GM23338 (cell line): ENCODE measurements at regions not wholly inside any gene's neighbourhood (a gene's known extent, or its start where the extent isn't known, plus 50 kb on each side); places are given as distances from the start of the nearest gene placed in this dataset.
"Not testable (repeated sequence)": the region's sequence is repeated elsewhere in the genome, so short reads cannot be mapped to it uniquely, and the experiment has no call there.

Experiments used
- ATAC-seq: fragments of 200-7000 bp; cut with Tn5 transposase; 3 replicates; pipeline ENCODE4 v1.9.1; 2020
- DNase-seq: peaks from one replicate; pipeline ENCODE4 v3.0.0-alpha.2; 2015; ENCODE audit warnings: low spot score
- H2AFZ ChIP-seq: fragments of 200-600 bp; sonication (generic); 2 replicates; pipeline ENCODE4 v1.8.0; 2016; ENCODE audit warnings: antibody characterized with exemption, mild to moderate bottlenecking, moderate library complexity
- H3F3A ChIP-seq: fragments of 200-600 bp; sonication (generic); replicated peaks from 2 replicates; pipeline ENCODE4 v1.8.0; 2017; ENCODE audit warnings: antibody characterized with exemption, mixed run types, low read depth
- H3K27ac ChIP-seq: fragments of 200-600 bp; sonication (generic); 2 replicates; pipeline ENCODE4 v1.6.1; 2016; ENCODE audit warnings: low read depth
- H3K27me3 ChIP-seq: fragments of 200-600 bp; sonication (generic); 2 replicates; pipeline ENCODE4 v1.8.0; 2016; ENCODE audit warnings: mild to moderate bottlenecking, mixed run types, moderate library complexity; ENCODE audit not compliant: insufficient read depth
- H3K36me3 ChIP-seq: fragments of 200-600 bp; sonication (generic); 2 replicates; pipeline ENCODE4 v1.8.0; 2016; ENCODE audit warnings: mild to moderate bottlenecking; ENCODE audit not compliant: insufficient read depth
- H3K4me1 ChIP-seq: fragments of 200-600 bp; sonication (generic); 2 replicates; pipeline ENCODE4 v1.8.0; 2016; ENCODE audit warnings: mild to moderate bottlenecking, moderate library complexity; ENCODE audit not compliant: insufficient read depth
- H3K4me2 ChIP-seq: fragments of 200-600 bp; sonication (generic); 2 replicates; pipeline ENCODE4 v1.7.1; 2017; ENCODE audit warnings: mixed run types
- H3K4me3 ChIP-seq: fragments of 200-600 bp; sonication (generic); 2 replicates; pipeline ENCODE4 v1.6.1; 2016; ENCODE audit warnings: mixed run types
- H3K79me2 ChIP-seq: fragments of 200-600 bp; sonication (generic); replicated peaks from 2 replicates; pipeline ENCODE4 v1.8.0; 2017; ENCODE audit warnings: mild to moderate bottlenecking; ENCODE audit not compliant: insufficient read depth
- H3K9me2 ChIP-seq: fragments of 200-600 bp; sonication (generic); 2 replicates; pipeline ENCODE4 v1.8.0; 2017; ENCODE audit not compliant: insufficient read depth
- H4K20me1 ChIP-seq: fragments of 200-600 bp; sonication (generic); replicated peaks from 2 replicates; pipeline ENCODE4 v1.8.0; 2017; ENCODE audit warnings: mild to moderate bottlenecking; ENCODE audit not compliant: insufficient read depth
- H3K27ac Mint-ChIP-seq: 2 replicates; pipeline ENCODE4 v1.8.0; 2020; ENCODE audit warnings: inconsistent platforms, mild to moderate bottlenecking, moderate library complexity, mixed read lengths
- H3K27me3 Mint-ChIP-seq: 3 replicates; pipeline ENCODE4 v1.8.0; 2022; ENCODE audit warnings: low read depth, mild to moderate bottlenecking, moderate library complexity, mixed read lengths, inconsistent platforms; ENCODE audit not compliant: insufficient read depth, poor library complexity
- H3K36me3 Mint-ChIP-seq: 3 replicates; pipeline ENCODE4 v1.8.0; 2021; ENCODE audit warnings: low read depth, mild to moderate bottlenecking, inconsistent platforms, moderate library complexity, mixed read lengths
- H3K4me1 Mint-ChIP-seq: 3 replicates; pipeline ENCODE4 v1.8.0; 2020; ENCODE audit warnings: mild to moderate bottlenecking, inconsistent platforms, mixed read lengths
- H3K4me3 Mint-ChIP-seq: 3 replicates; pipeline ENCODE4 v1.8.0; 2021; ENCODE audit warnings: moderate library complexity, mild to moderate bottlenecking, inconsistent platforms, mixed read lengths
- H3K9me3 Mint-ChIP-seq: 3 replicates; pipeline ENCODE4 v1.8.0; 2020; ENCODE audit warnings: moderate library complexity, mild to moderate bottlenecking, inconsistent platforms, mixed read lengths
- EZH2 ChIP-seq: fragments of 200-600 bp; sonication (generic); IDR thresholded peaks from one replicate; pipeline ENCODE4 v1.8.0; 2017; ENCODE audit warnings: antibody characterized with exemption, mild to moderate bottlenecking, low read depth; ENCODE audit not compliant: unreplicated experiment
- NANOG ChIP-seq: IDR thresholded peaks from 2 replicates; pipeline ENCODE4 v1.6.1; 2016; ENCODE audit warnings: antibody characterized with exemption, borderline replicate concordance
- TF ChIP-seq, protein P1 (sequence below), 2 experiments: fragments of 200-600 bp in 1 of 2; sonication (generic) in 1 of 2; conservative IDR thresholded peaks; 2 replicates each; pipeline versions ENCODE4 v1.5.1 to v1.6.1; 2016 to 2017; ENCODE audit warnings: antibody characterized with exemption in 2 of 2, low read depth in 2 of 2, mild to moderate bottlenecking in 2 of 2, moderate library complexity in 1 of 2
- TF ChIP-seq, protein P2 (sequence below): fragments of 250-450 bp; sonication (Bioruptor Pico); IDR thresholded peaks from 2 replicates; pipeline ENCODE4 v1.5.0; 2020; ENCODE audit warnings: mild to moderate bottlenecking, moderate library complexity

GRCh38 chrX:63258144-63258543 lies 93.0 kb downstream of the SPIN4 start (continued):
- TF ChIP-seq, protein P1, sequence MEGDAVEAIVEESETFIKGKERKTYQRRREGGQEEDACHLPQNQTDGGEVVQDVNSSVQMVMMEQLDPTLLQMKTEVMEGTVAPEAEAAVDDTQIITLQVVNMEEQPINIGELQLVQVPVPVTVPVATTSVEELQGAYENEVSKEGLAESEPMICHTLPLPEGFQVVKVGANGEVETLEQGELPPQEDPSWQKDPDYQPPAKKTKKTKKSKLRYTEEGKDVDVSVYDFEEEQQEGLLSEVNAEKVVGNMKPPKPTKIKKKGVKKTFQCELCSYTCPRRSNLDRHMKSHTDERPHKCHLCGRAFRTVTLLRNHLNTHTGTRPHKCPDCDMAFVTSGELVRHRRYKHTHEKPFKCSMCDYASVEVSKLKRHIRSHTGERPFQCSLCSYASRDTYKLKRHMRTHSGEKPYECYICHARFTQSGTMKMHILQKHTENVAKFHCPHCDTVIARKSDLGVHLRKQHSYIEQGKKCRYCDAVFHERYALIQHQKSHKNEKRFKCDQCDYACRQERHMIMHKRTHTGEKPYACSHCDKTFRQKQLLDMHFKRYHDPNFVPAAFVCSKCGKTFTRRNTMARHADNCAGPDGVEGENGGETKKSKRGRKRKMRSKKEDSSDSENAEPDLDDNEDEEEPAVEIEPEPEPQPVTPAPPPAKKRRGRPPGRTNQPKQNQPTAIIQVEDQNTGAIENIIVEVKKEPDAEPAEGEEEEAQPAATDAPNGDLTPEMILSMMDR (conservative IDR thresholded peaks at IDR 0.05; ENCODE audit: low read depth in 2 of 2): no peak
- TF ChIP-seq NANOG (no peak), EZH2 (no peak)

DNA sequence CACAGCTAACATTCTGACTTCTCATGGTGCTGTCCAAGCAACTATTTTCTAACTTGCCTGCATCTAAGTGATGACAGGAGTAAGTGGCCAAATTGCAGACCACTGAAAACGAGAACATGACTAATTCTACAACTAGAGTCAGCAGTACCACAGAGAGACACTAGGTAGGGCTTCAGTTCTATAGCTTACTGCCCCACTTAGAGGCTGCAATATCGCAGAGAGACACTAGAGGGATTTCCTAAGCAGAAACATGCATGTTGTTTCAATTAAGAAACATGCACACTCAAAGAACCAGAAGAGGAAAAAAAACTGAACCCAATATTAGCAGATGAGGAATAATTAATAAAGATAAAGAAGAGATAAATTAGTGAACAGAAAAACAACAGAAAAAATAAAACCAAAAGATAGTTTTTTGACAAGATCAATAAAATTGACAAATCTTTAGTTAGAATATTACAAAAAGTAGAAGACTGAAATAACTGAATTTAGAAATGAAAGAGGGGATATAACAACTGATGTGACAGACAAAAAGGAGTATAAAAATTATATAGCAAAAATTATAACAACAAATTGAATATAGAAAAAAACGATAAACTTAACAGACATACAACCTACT lies 100.8 kb downstream of the SPIN4 start:
- H3K4me1 Mint-ChIP-seq: no peaks in the 10 kb centered on the region
- H3K27me3 Mint-ChIP-seq: no peaks in the 10 kb centered on the region
- Histone ChIP-seq H3K27me3 (no peaks in the 10 kb centered on the region), H4K20me1 (no peaks in the 10 kb centered on the region), H3K4me3 (no peak overlapping the region), H3K4me1 (no peaks in the 10 kb centered on the region), H3K9me2 (no peaks in the 10 kb centered on the region), H3K36me3 (no peaks in the 10 kb centered on the region), H3K79me2 (no peaks in the 10 kb centered on the region), H3F3A (no peaks in the 10 kb centered on the region), H2AFZ (no peak overlapping the region), H3K27ac (no peak overlapping the region), H3K4me2 (no peak overlapping the region)
- no peak overlapping the region for H3K27ac Mint-ChIP-seq
- no peaks in the 10 kb centered on the region for H3K36me3 Mint-ChIP-seq
- no peaks in the 10 kb centered on the region for H3K9me3 Mint-ChIP-seq
- peak; percentile 81 for DNase-seq
- ATAC-seq: peak; percentile 83
- H3K4me3 Mint-ChIP-seq: no peak overlapping the region
- TF ChIP-seq, protein P2, sequence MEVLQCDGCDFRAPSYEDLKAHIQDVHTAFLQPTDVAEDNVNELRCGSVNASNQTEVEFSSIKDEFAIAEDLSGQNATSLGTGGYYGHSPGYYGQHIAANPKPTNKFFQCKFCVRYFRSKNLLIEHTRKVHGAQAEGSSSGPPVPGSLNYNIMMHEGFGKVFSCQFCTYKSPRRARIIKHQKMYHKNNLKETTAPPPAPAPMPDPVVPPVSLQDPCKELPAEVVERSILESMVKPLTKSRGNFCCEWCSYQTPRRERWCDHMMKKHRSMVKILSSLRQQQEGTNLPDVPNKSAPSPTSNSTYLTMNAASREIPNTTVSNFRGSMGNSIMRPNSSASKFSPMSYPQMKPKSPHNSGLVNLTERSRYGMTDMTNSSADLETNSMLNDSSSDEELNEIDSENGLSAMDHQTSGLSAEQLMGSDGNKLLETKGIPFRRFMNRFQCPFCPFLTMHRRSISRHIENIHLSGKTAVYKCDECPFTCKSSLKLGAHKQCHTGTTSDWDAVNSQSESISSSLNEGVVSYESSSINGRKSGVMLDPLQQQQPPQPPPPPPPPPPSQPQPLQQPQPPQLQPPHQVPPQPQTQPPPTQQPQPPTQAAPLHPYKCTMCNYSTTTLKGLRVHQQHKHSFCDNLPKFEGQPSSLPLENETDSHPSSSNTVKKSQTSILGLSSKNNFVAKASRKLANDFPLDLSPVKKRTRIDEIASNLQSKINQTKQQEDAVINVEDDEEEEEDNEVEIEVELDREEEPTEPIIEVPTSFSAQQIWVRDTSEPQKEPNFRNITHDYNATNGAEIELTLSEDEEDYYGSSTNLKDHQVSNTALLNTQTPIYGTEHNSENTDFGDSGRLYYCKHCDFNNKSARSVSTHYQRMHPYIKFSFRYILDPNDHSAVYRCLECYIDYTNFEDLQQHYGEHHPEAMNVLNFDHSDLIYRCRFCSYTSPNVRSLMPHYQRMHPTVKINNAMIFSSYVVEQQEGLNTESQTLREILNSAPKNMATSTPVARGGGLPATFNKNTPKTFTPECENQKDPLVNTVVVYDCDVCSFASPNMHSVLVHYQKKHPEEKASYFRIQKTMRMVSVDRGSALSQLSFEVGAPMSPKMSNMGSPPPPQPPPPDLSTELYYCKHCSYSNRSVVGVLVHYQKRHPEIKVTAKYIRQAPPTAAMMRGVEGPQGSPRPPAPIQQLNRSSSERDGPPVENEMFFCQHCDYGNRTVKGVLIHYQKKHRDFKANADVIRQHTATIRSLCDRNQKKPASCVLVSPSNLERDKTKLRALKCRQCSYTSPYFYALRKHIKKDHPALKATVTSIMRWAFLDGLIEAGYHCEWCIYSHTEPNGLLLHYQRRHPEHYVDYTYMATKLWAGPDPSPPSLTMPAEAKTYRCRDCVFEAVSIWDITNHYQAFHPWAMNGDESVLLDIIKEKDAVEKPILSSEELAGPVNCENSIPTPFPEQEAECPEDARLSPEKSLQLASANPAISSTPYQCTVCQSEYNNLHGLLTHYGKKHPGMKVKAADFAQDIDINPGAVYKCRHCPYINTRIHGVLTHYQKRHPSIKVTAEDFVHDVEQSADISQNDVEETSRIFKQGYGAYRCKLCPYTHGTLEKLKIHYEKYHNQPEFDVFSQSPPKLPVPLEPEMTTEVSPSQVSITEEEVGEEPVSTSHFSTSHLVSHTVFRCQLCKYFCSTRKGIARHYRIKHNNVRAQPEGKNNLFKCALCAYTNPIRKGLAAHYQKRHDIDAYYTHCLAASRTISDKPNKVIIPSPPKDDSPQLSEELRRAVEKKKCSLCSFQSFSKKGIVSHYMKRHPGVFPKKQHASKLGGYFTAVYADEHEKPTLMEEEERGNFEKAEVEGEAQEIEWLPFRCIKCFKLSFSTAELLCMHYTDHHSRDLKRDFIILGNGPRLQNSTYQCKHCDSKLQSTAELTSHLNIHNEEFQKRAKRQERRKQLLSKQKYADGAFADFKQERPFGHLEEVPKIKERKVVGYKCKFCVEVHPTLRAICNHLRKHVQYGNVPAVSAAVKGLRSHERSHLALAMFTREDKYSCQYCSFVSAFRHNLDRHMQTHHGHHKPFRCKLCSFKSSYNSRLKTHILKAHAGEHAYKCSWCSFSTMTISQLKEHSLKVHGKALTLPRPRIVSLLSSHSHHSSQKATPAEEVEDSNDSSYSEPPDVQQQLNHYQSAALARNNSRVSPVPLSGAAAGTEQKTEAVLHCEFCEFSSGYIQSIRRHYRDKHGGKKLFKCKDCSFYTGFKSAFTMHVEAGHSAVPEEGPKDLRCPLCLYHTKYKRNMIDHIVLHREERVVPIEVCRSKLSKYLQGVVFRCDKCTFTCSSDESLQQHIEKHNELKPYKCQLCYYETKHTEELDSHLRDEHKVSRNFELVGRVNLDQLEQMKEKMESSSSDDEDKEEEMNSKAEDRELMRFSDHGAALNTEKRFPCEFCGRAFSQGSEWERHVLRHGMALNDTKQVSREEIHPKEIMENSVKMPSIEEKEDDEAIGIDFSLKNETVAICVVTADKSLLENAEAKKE: no peak
- no peak for TF ChIP-seq EZH2
- TF ChIP-seq, protein P1 (conservative IDR thresholded peaks at IDR 0.05; ENCODE audit: low read depth in 2 of 2): peak; percentile 77 to 82

DNA sequence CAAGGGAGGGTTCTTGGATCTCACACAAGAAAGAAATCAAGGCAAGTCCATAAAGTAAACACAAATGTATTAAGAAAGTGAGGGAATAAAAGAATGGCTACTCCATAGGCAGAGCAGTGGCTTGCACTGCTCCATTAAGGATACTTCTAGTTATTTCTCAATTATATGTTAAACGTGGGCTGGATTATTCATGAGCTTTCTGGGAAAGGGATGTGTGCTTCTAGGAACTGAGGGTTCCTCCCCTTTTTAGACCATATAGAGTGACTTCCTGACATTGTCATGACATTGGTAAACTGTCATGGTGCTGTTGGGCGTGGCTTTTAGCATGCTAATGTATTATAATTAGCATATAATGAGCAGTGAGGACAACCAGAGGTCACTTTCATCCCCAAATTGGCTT lies 108.4 kb downstream of the SPIN4 start:
- H3K27me3 ChIP-seq, H3K27me3 Mint-ChIP-seq, H3K4me1 Mint-ChIP-seq, H3K36me3 Mint-ChIP-seq, H2AFZ ChIP-seq, ATAC-seq, DNase-seq, H3K9me3 Mint-ChIP-seq, H3K4me2 ChIP-seq, H3K79me2 ChIP-seq, H3K4me1 ChIP-seq, H3K4me3 Mint-ChIP-seq, H3K4me3 ChIP-seq, H3K27ac ChIP-seq, H3K27ac Mint-ChIP-seq, H3K9me2 ChIP-seq, H3K36me3 ChIP-seq, H4K20me1 ChIP-seq, H3F3A ChIP-seq: not testable (repeated sequence)

DNA sequence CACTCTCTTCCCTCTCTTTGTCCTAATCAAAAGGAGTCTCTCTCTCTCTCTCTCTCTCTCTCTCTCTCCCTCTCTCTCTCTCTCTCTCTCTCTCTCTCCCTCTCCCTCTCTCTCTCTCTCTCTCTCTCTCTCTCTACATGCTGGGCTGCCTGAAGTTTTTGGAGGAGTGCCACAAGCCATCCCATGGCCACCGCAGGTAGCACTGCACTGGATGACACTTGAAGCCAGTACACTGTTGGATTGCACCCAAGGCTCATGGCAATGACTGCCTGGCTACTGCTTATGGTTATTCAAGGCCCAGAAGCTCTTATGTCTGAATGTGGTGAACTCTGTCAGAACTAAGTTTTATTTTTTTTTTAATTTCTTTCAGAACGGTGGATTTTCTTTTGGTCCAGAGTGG lies 115.2 kb downstream of the SPIN4 start:
- not testable (repeated sequence) for H3K4me1 ChIP-seq, H3K27ac Mint-ChIP-seq, H3K27me3 Mint-ChIP-seq, H2AFZ ChIP-seq, H3F3A ChIP-seq, H3K9me2 ChIP-seq, H3K4me2 ChIP-seq, H3K4me3 Mint-ChIP-seq, H3K27ac ChIP-seq, H3K27me3 ChIP-seq, H3K4me3 ChIP-seq, H3K9me3 Mint-ChIP-seq, H3K4me1 Mint-ChIP-seq, H3K36me3 Mint-ChIP-seq, DNase-seq, ATAC-seq, H4K20me1 ChIP-seq, H3K36me3 ChIP-seq, H3K79me2 ChIP-seq
